ENCODE measurements at regions not wholly inside any gene's neighbourhood (a gene's known extent, or its start where the extent isn't known, plus 50 kb on each side); places are given as distances from the start of the nearest gene placed in this dataset.
"Not testable (repeated sequence)": the region's sequence is repeated elsewhere in the genome, so short reads cannot be mapped to it uniquely, and the experiment has no call there.

- Mint-ChIP-seq H3K4me3 (no peak overlapping the region), H3K4me1 (ENCODE audit: low read depth in 2 of 2) (no peaks in the 10 kb centered on the region), H3K36me3 (ENCODE audit: insufficient read depth) (no peaks in the 10 kb centered on the region), H3K27me3 (no peaks in the 10 kb centered on the region), H3K9me3 (peaks cover 0 to 3% of the 10 kb centered on the region in 2 donors), H3K27ac (no peak overlapping the region)
- DNase-seq: no peak
- no peak for ATAC-seq (replicated peaks)
Observed at GRCh38 chr5:125654392-125654791, 768.8 kb upstream of the GRAMD2B start.

GRCh38 chr5:125655156-125655555 is 768.1 kb upstream of the GRAMD2B start:
- Mint-ChIP-seq H3K4me3 (no peak overlapping the region), H3K27me3 (no peaks in the 10 kb centered on the region)

GRCh38 chr5:125657936-125658335 is 765.3 kb upstream of the GRAMD2B start:
- DNase-seq (no peak), ATAC-seq (replicated peaks) (no peak)
- Mint-ChIP-seq H3K27ac (no peak overlapping the region), H3K27me3 (no peaks in the 10 kb centered on the region), H3K4me3 (no peak overlapping the region), H3K9me3 (peaks cover 0 to 3% of the 10 kb centered on the region in 2 donors), H3K36me3 (ENCODE audit: insufficient read depth) (no peaks in the 10 kb centered on the region), H3K4me1 (ENCODE audit: low read depth in 2 of 2) (no peaks in the 10 kb centered on the region)

More at GRCh38 chr5:125655156-125655555, 768.1 kb upstream of the GRAMD2B start:
- Mint-ChIP-seq H3K9me3 (peaks cover 0 to 3% of the 10 kb centered on the region in 2 donors), H3K4me1 (ENCODE audit: low read depth in 2 of 2) (no peaks in the 10 kb centered on the region), H3K27ac (no peak overlapping the region), H3K36me3 (ENCODE audit: insufficient read depth) (no peaks in the 10 kb centered on the region)
- ATAC-seq (replicated peaks): no peak
- no peak for DNase-seq

- H3K27me3 Mint-ChIP-seq: no peaks in the 10 kb centered on the region
- no peak for ATAC-seq (replicated peaks)
- H3K36me3 Mint-ChIP-seq (ENCODE audit: insufficient read depth): no peaks in the 10 kb centered on the region
- H3K9me3 Mint-ChIP-seq: peaks cover 0 to 6% of the 10 kb centered on the region in 2 donors
- no peak overlapping the region for H3K27ac Mint-ChIP-seq
- no peak for DNase-seq
- H3K4me1 Mint-ChIP-seq (ENCODE audit: low read depth in 2 of 2): no peaks in the 10 kb centered on the region
- H3K4me3 Mint-ChIP-seq: no peak overlapping the region
Observed at GRCh38 chr5:125659316-125660023, 763.7 kb upstream of the GRAMD2B start.

- Mint-ChIP-seq H3K27me3 (no peaks in the 10 kb centered on the region), H3K4me3 (no peak overlapping the region), H3K9me3 (peaks cover 0 to 8% of the 10 kb centered on the region in 2 donors), H3K27ac (no peak overlapping the region), H3K4me1 (ENCODE audit: low read depth in 2 of 2) (no peaks in the 10 kb centered on the region), H3K36me3 (ENCODE audit: insufficient read depth) (no peaks in the 10 kb centered on the region)
- DNase-seq (no peak), ATAC-seq (replicated peaks) (no peak)
Observed at GRCh38 chr5:125660231-125660895, 762.8 kb upstream of the GRAMD2B start.

- DNase-seq (no peak), ATAC-seq (replicated peaks) (no peak)
- H3K36me3 Mint-ChIP-seq (ENCODE audit: insufficient read depth): no peaks in the 10 kb centered on the region
- no peak overlapping the region for H3K27ac Mint-ChIP-seq
- peaks cover 0 to 17% of the 10 kb centered on the region in 2 donors for H3K9me3 Mint-ChIP-seq
- no peaks in the 10 kb centered on the region for H3K4me1 Mint-ChIP-seq (ENCODE audit: low read depth in 2 of 2)
- no peak overlapping the region for H3K4me3 Mint-ChIP-seq
- H3K27me3 Mint-ChIP-seq: no peaks in the 10 kb centered on the region
Observed at GRCh38 chr5:125661584-125661983, 761.6 kb upstream of the GRAMD2B start.

GRCh38 chr5:125668884-125669283 is 754.3 kb upstream of the GRAMD2B start:
- Mint-ChIP-seq H3K36me3 (ENCODE audit: insufficient read depth) (no peaks in the 10 kb centered on the region), H3K4me3 (no peak overlapping the region), H3K4me1 (ENCODE audit: low read depth in 2 of 2) (no peaks in the 10 kb centered on the region), H3K27ac (no peak overlapping the region), H3K9me3 (peaks cover 14 to 23% of the 10 kb centered on the region in 2 donors), H3K27me3 (no peaks in the 10 kb centered on the region)
- ATAC-seq (replicated peaks): no peak
- DNase-seq: no peak

GRCh38 chr5:125673359-125673950 is 749.8 kb upstream of the GRAMD2B start:
- DNase-seq (no peak), ATAC-seq (replicated peaks) (no peak)
- no peaks in the 10 kb centered on the region for H3K36me3 Mint-ChIP-seq (ENCODE audit: insufficient read depth)
- H3K9me3 Mint-ChIP-seq: peaks cover 5 to 27% of the 10 kb centered on the region in 2 donors
- H3K4me1 Mint-ChIP-seq (ENCODE audit: low read depth in 2 of 2): no peaks in the 10 kb centered on the region
- H3K4me3 Mint-ChIP-seq: no peak overlapping the region
- no peak overlapping the region for H3K27ac Mint-ChIP-seq
- H3K27me3 Mint-ChIP-seq: no peaks in the 10 kb centered on the region

GRCh38 chr5:125679522-125679921 is 743.7 kb upstream of the GRAMD2B start:
- DNase-seq (no peak), ATAC-seq (replicated peaks) (no peak)
- no peaks in the 10 kb centered on the region for H3K36me3 Mint-ChIP-seq (ENCODE audit: insufficient read depth)

GRCh38 chr5:125683669-125684068 is 739.5 kb upstream of the GRAMD2B start:
- peaks cover 8 to 18% of the 10 kb centered on the region in 2 donors for H3K9me3 Mint-ChIP-seq

More at GRCh38 chr5:125679522-125679921, 743.7 kb upstream of the GRAMD2B start:
- Mint-ChIP-seq H3K27me3 (no peaks in the 10 kb centered on the region), H3K9me3 (peaks cover 7 to 17% of the 10 kb centered on the region in 2 donors), H3K4me1 (ENCODE audit: low read depth in 2 of 2) (no peaks in the 10 kb centered on the region), H3K4me3 (no peak overlapping the region), H3K27ac (no peak overlapping the region)

GRCh38 chr5:125685771-125686170 is 737.4 kb upstream of the GRAMD2B start:
- no peak for DNase-seq

More at GRCh38 chr5:125683669-125684068, 739.5 kb upstream of the GRAMD2B start:
- DNase-seq (no peak), ATAC-seq (replicated peaks) (no peak)
- Mint-ChIP-seq H3K27ac (no peak overlapping the region), H3K4me1 (ENCODE audit: low read depth in 2 of 2) (no peaks in the 10 kb centered on the region), H3K27me3 (no peaks in the 10 kb centered on the region), H3K36me3 (ENCODE audit: insufficient read depth) (no peaks in the 10 kb centered on the region), H3K4me3 (no peak overlapping the region)

GRCh38 chr5:125691738-125692530 is 731.3 kb upstream of the GRAMD2B start:
- H3K27ac Mint-ChIP-seq; H3K4me3 Mint-ChIP-seq; H3K27me3 Mint-ChIP-seq; H3K36me3 Mint-ChIP-seq (ENCODE audit: insufficient read depth); H3K4me1 Mint-ChIP-seq (ENCODE audit: low read depth in 2 of 2); DNase-seq; ATAC-seq (replicated peaks): not testable (repeated sequence)
- peaks cover 9 to 17% of the 10 kb centered on the region in 2 donors for H3K9me3 Mint-ChIP-seq

More at GRCh38 chr5:125685771-125686170, 737.4 kb upstream of the GRAMD2B start:
- Mint-ChIP-seq H3K9me3 (peaks cover 13 to 22% of the 10 kb centered on the region in 2 donors), H3K4me1 (ENCODE audit: low read depth in 2 of 2) (no peaks in the 10 kb centered on the region), H3K4me3 (no peak overlapping the region), H3K27me3 (no peaks in the 10 kb centered on the region), H3K27ac (no peak overlapping the region), H3K36me3 (ENCODE audit: insufficient read depth) (no peaks in the 10 kb centered on the region)
- no peak for ATAC-seq (replicated peaks)

- ATAC-seq (replicated peaks): no peak
- Mint-ChIP-seq H3K4me3 (no peak overlapping the region), H3K27ac (no peak overlapping the region), H3K27me3 (no peaks in the 10 kb centered on the region), H3K36me3 (ENCODE audit: insufficient read depth) (no peaks in the 10 kb centered on the region), H3K9me3 (peaks cover 7 to 9% of the 10 kb centered on the region in 2 donors), H3K4me1 (ENCODE audit: low read depth in 2 of 2) (no peaks in the 10 kb centered on the region)
- no peak for DNase-seq
Observed at GRCh38 chr5:125695996-125696655, 727.1 kb upstream of the GRAMD2B start.

Data from effector memory CD8-positive, alpha-beta T cell (primary cell).